ENCODE measurements at regions not wholly inside any gene's neighbourhood (a gene's known extent, or its start where the extent isn't known, plus 50 kb on each side); places are given as distances from the start of the nearest gene placed in this dataset.
"Not testable (repeated sequence)": the region's sequence is repeated elsewhere in the genome, so short reads cannot be mapped to it uniquely, and the experiment has no call there.

DNA sequence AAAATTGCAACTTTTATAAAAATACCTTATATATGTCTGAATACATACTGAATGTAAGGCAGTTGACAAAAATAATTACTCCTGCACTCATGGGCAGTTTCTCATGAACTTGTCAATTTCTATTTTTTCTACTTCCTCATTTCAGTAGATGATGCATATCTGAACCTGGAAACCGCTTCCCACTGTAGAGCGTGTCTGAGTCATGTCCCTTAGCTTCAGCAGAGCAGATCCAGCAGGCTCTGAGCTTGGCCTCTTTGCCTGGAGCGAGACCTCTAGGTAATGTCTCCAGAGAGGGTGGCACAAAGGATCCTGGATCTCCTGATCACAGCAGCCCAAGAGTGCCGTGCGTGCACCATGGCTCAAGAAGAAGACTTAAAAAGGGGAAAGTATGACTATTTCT, 54.0 kb upstream of the CIDEA start:
- not testable (repeated sequence) for TF ChIP-seq POLR2A (IDR thresholded peaks at IDR 0.05; ENCODE audit: low read length); GATA1 (IDR thresholded peaks at IDR 0.05; ENCODE audit: low read depth, low read length)

Data from erythroblast (primary cell).